Astrocyte (in vitro differentiated cells and primary cell): ENCODE measurements at regions not wholly inside any gene's neighbourhood (a gene's known extent, or its start where the extent isn't known, plus 50 kb on each side); places are given as distances from the start of the nearest gene placed in this dataset.

Experiments used
- DNase-seq: peaks from one replicate; pipeline ENCODE4 v3.0.0-alpha.2; 2010; ENCODE audit warnings: low read depth
- FAIRE-seq: peaks from 2 replicates; lab custom pipeline; 2011; peaks lifted over from hg19 to GRCh38; lab: Jason Lieb, UNC
- H2AFZ ChIP-seq: 2 replicates; pipeline ENCODE4 v1.6.0; 2012; ENCODE audit warnings: low read depth, low read length, inconsistent platforms
- H3K27ac ChIP-seq: 2 replicates; pipeline ENCODE4 v1.5.1; 2011; ENCODE audit warnings: low read depth, low read length, inconsistent platforms
- H3K27me3 ChIP-seq: 2 replicates; pipeline ENCODE4 v1.6.0; 2011; ENCODE audit warnings: low read length, inconsistent platforms; ENCODE audit not compliant: insufficient read depth
- H3K36me3 ChIP-seq: 2 replicates; pipeline ENCODE4 v1.5.1; 2011; ENCODE audit warnings: low read length, inconsistent platforms; ENCODE audit not compliant: insufficient read depth
- H3K4me1 ChIP-seq: 2 replicates; pipeline ENCODE4 v1.5.1; 2011; ENCODE audit warnings: low read length, inconsistent platforms; ENCODE audit not compliant: insufficient read depth
- H3K4me2 ChIP-seq: 2 replicates; pipeline ENCODE4 v1.6.0; 2012; ENCODE audit warnings: low read length, inconsistent platforms
- H3K4me3 ChIP-seq: 2 replicates; pipeline ENCODE4 v1.5.1; 2011; ENCODE audit warnings: low read depth, mild to moderate bottlenecking, low read length, inconsistent platforms; ENCODE audit not compliant: insufficient read depth
- H3K79me2 ChIP-seq: 2 replicates; pipeline ENCODE4 v1.6.0; 2012; ENCODE audit warnings: mild to moderate bottlenecking, low read length, inconsistent platforms; ENCODE audit not compliant: insufficient read depth
- H3K9ac ChIP-seq: 2 replicates; pipeline ENCODE4 v1.6.0; 2012; ENCODE audit warnings: mild to moderate bottlenecking, low read length, inconsistent platforms
- H3K9me3 ChIP-seq: 2 replicates; pipeline ENCODE4 v1.5.1; 2012; ENCODE audit warnings: low read depth, mild to moderate bottlenecking, low read length, inconsistent platforms; ENCODE audit not compliant: insufficient read depth
- H4K20me1 ChIP-seq: 2 replicates; pipeline ENCODE4 v1.6.0; 2012; ENCODE audit warnings: low read length, inconsistent platforms; ENCODE audit not compliant: insufficient read depth
- H3K27ac Mint-ChIP-seq: one replicate; pipeline ENCODE4 v1.8.0; 2021; ENCODE audit warnings: mild to moderate bottlenecking, mixed read lengths; ENCODE audit not compliant: unreplicated experiment
- H3K27me3 Mint-ChIP-seq: one replicate; pipeline ENCODE4 v1.8.0; 2021; ENCODE audit warnings: low read depth, mixed read lengths; ENCODE audit not compliant: unreplicated experiment
- H3K36me3 Mint-ChIP-seq: one replicate; pipeline ENCODE4 v1.8.0; 2021; ENCODE audit warnings: low read depth, mixed read lengths; ENCODE audit not compliant: unreplicated experiment
- H3K4me1 Mint-ChIP-seq: one replicate; pipeline ENCODE4 v1.8.0; 2021; ENCODE audit warnings: low read depth, mixed read lengths; ENCODE audit not compliant: unreplicated experiment
- H3K4me3 Mint-ChIP-seq: one replicate; pipeline ENCODE4 v1.8.0; 2021; ENCODE audit warnings: mild to moderate bottlenecking, moderate library complexity, mixed read lengths; ENCODE audit not compliant: unreplicated experiment
- H3K9me3 Mint-ChIP-seq: one replicate; pipeline ENCODE4 v1.8.0; 2021; ENCODE audit warnings: mild to moderate bottlenecking, mixed read lengths; ENCODE audit not compliant: unreplicated experiment
- CTCF ChIP-seq: IDR thresholded peaks from 2 replicates; pipeline ENCODE4 v1.5.1; 2011; ENCODE audit warnings: low read depth, mild to moderate bottlenecking, inconsistent platforms, low read length, moderate library complexity; ENCODE audit not compliant: insufficient read depth
- EZH2 ChIP-seq: IDR thresholded peaks from 2 replicates; pipeline ENCODE4 v1.6.1; 2012; ENCODE audit warnings: mild to moderate bottlenecking, low read length, inconsistent platforms; ENCODE audit not compliant: insufficient read depth

- H3K4me1 ChIP-seq = no peaks in the 10 kb centered on the region
- no peak overlapping the region for H2AFZ ChIP-seq
- TF ChIP-seq EZH2 (no peak), CTCF (no peak)
- H3K36me3 ChIP-seq = no peaks in the 10 kb centered on the region
- no peak overlapping the region for H3K9ac ChIP-seq
- no peaks in the 10 kb centered on the region for H3K79me2 ChIP-seq
- FAIRE-seq (no peak), DNase-seq (no peak)
- Mint-ChIP-seq H3K27ac (no peak overlapping the region), H3K27me3 (peaks cover 2% of the 10 kb centered on the region), H3K4me3 (no peak overlapping the region), H3K36me3 (no peaks in the 10 kb centered on the region), H3K4me1 (no peaks in the 10 kb centered on the region), H3K9me3 (no peaks in the 10 kb centered on the region)
- H3K4me2 ChIP-seq = no peak overlapping the region
- no peaks in the 10 kb centered on the region for H3K27me3 ChIP-seq
- no peaks in the 10 kb centered on the region for H4K20me1 ChIP-seq
- no peak overlapping the region for H3K4me3 ChIP-seq
- H3K9me3 ChIP-seq = peaks cover 2% of the 10 kb centered on the region
- H3K27ac ChIP-seq = no peak overlapping the region
These were observed 322.1 kb downstream of the OSTF1 start for GRCh38 chr9:75410405-75410804.

- no peak overlapping the region for H3K9ac ChIP-seq
- H3K4me2 ChIP-seq = no peak overlapping the region
- no peaks in the 10 kb centered on the region for H3K27me3 ChIP-seq
- no peak overlapping the region for H3K4me3 ChIP-seq
- no peaks in the 10 kb centered on the region for H3K36me3 ChIP-seq
- H3K4me1 ChIP-seq = no peaks in the 10 kb centered on the region
- no peaks in the 10 kb centered on the region for H3K9me3 Mint-ChIP-seq
- H3K4me3 Mint-ChIP-seq = no peak overlapping the region
- peaks cover 5% of the 10 kb centered on the region for H3K27me3 Mint-ChIP-seq
- no peak overlapping the region for H3K27ac ChIP-seq
- no peak overlapping the region for H3K27ac Mint-ChIP-seq
- DNase-seq = no peak
- H3K36me3 Mint-ChIP-seq = no peaks in the 10 kb centered on the region
- TF ChIP-seq CTCF (no peak), EZH2 (no peak)
- H3K79me2 ChIP-seq = no peaks in the 10 kb centered on the region
- H3K4me1 Mint-ChIP-seq = no peaks in the 10 kb centered on the region
- no peak overlapping the region for H2AFZ ChIP-seq
- peaks cover 2% of the 10 kb centered on the region for H3K9me3 ChIP-seq
- no peaks in the 10 kb centered on the region for H4K20me1 ChIP-seq
- FAIRE-seq = no peak
These were observed 326.3 kb downstream of the OSTF1 start for GRCh38 chr9:75414371-75415160.

GRCh38 chr9:75417471-75417870, 329.2 kb downstream of the OSTF1 start:
- no peak for TF ChIP-seq CTCF
- no peak for DNase-seq
- peaks cover 3% of the 10 kb centered on the region for H3K27me3 Mint-ChIP-seq
- no peaks in the 10 kb centered on the region for H3K4me1 Mint-ChIP-seq
- no peak overlapping the region for H3K4me2 ChIP-seq
- no peak overlapping the region for H3K9ac ChIP-seq
- no peaks in the 10 kb centered on the region for H3K27me3 ChIP-seq
- no peaks in the 10 kb centered on the region for H3K79me2 ChIP-seq
- no peaks in the 10 kb centered on the region for H3K9me3 ChIP-seq
- H3K27ac ChIP-seq = no peak overlapping the region
- FAIRE-seq = no peak
- no peaks in the 10 kb centered on the region for H3K4me1 ChIP-seq
- H3K4me3 ChIP-seq = no peak overlapping the region
- H3K27ac Mint-ChIP-seq = no peak overlapping the region
- H4K20me1 ChIP-seq = no peaks in the 10 kb centered on the region
- H3K36me3 ChIP-seq = no peaks in the 10 kb centered on the region
- H3K9me3 Mint-ChIP-seq = no peaks in the 10 kb centered on the region
- H2AFZ ChIP-seq = no peak overlapping the region
- no peaks in the 10 kb centered on the region for H3K36me3 Mint-ChIP-seq
- H3K4me3 Mint-ChIP-seq = no peak overlapping the region
